GM20000 (cell line): ENCODE measurements at regions not wholly inside any gene's neighbourhood (a gene's known extent, or its start where the extent isn't known, plus 50 kb on each side); places are given as distances from the start of the nearest gene placed in this dataset.

Source experiments
- DNase-seq: peaks from one replicate; pipeline ENCODE4 v3.0.0; 2012; ENCODE audit warnings: low spot score
- CTCF ChIP-seq: IDR thresholded peaks from 2 replicates; pipeline ENCODE4 v1.5.1; 2012; ENCODE audit warnings: mild to moderate bottlenecking, control low read depth; ENCODE audit errors: extremely low read depth, missing control alignments

- TF ChIP-seq CTCF = no peak
- DNase-seq = no peak
Observed at GRCh38 chr6:15714658-15715057, 51.8 kb upstream of the DTNBP1 start.

GRCh38 chr6:15713325-15713724 lies 50.5 kb upstream of the DTNBP1 start:
- no peak for TF ChIP-seq CTCF
- DNase-seq = no peak

GRCh38 chr6:15712797-15713196 lies 50.0 kb upstream of the DTNBP1 start:
- TF ChIP-seq CTCF = no peak
- no peak for DNase-seq
